ENCODE measurements at regions not wholly inside any gene's neighbourhood (a gene's known extent, or its start where the extent isn't known, plus 50 kb on each side); places are given as distances from the start of the nearest gene placed in this dataset.

GRCh38 chr10:113443141-113443925, 109.5 kb upstream of the HABP2 start:
- DNase-seq (ENCODE audit: low spot score) = no peak

- DNase-seq (ENCODE audit: low spot score) = no peak
These were observed 108.0 kb upstream of the HABP2 start for GRCh38 chr10:113444766-113445365.

- DNase-seq (ENCODE audit: low spot score) = no peak
These were observed 107.1 kb upstream of the HABP2 start for GRCh38 chr10:113445736-113446135.

- no peak for DNase-seq (ENCODE audit: low spot score)
These were observed 106.1 kb upstream of the HABP2 start for GRCh38 chr10:113446739-113447138.

GRCh38 chr10:113447278-113447677, 105.6 kb upstream of the HABP2 start:
- no peak for DNase-seq (ENCODE audit: low spot score)

GRCh38 chr10:113449006-113449695, 103.7 kb upstream of the HABP2 start:
- DNase-seq (ENCODE audit: low spot score) = no peak

- DNase-seq (ENCODE audit: low spot score) = no peak
These were observed 102.6 kb upstream of the HABP2 start for GRCh38 chr10:113450046-113450804.

GRCh38 chr10:113450906-113451305, 101.9 kb upstream of the HABP2 start:
- DNase-seq (ENCODE audit: low spot score) = no peak

GRCh38 chr10:113452146-113452845, 100.6 kb upstream of the HABP2 start:
- no peak for DNase-seq (ENCODE audit: low spot score)

GRCh38 chr10:113453351-113453750, 99.5 kb upstream of the HABP2 start:
- DNase-seq (ENCODE audit: low spot score) = no peak

GRCh38 chr10:113454341-113455061, 98.4 kb upstream of the HABP2 start:
- peak; percentile 60 for DNase-seq (ENCODE audit: low spot score)

- DNase-seq (ENCODE audit: low spot score) = no peak
These were observed 96.9 kb upstream of the HABP2 start for GRCh38 chr10:113455947-113456346.

- no peak for DNase-seq (ENCODE audit: low spot score)
These were observed 96.1 kb upstream of the HABP2 start for GRCh38 chr10:113456741-113457140.

GRCh38 chr10:113457408-113457807, 95.4 kb upstream of the HABP2 start:
- no peak for DNase-seq (ENCODE audit: low spot score)

- DNase-seq (ENCODE audit: low spot score) = no peak
These were observed 94.4 kb upstream of the HABP2 start for GRCh38 chr10:113458451-113458850.

GRCh38 chr10:113458944-113459343, 93.9 kb upstream of the HABP2 start:
- no peak for DNase-seq (ENCODE audit: low spot score)

GRCh38 chr10:113459626-113460280, 93.1 kb upstream of the HABP2 start:
- no peak for DNase-seq (ENCODE audit: low spot score)

GRCh38 chr10:113463083-113463482, 89.8 kb upstream of the HABP2 start:
- no peak for DNase-seq (ENCODE audit: low spot score)

- no peak for DNase-seq (ENCODE audit: low spot score)
These were observed 89.1 kb upstream of the HABP2 start for GRCh38 chr10:113463777-113464176.

- DNase-seq (ENCODE audit: low spot score) = no peak
These were observed 83.1 kb upstream of the HABP2 start for GRCh38 chr10:113469796-113470195.
